PC-3 (cell line): ENCODE measurements at regions not wholly inside any gene's neighbourhood (a gene's known extent, or its start where the extent isn't known, plus 50 kb on each side); places are given as distances from the start of the nearest gene placed in this dataset.

Source experiments
- ATAC-seq: fragments of 200-7000 bp; cut with Tn5 transposase; 2 replicates; pipeline ENCODE4 v1.9.1; 2020; ENCODE audit warnings: mild to moderate bottlenecking, moderate library complexity
- BruUV-seq: library from RNA; stranded (reverse); fragments of 400-500 nt; replicated peaks from 2 replicates; lab custom pipeline; 2021; lab: Mats Ljungman, UMichigan
- CTCF ChIA-PET: fragments of 300-600 bp; sonication (Branson Sonifier 250); formaldehyde crosslinking; loops from one replicate; lab custom pipeline; 2022; ENCODE audit warnings: antibody characterized with exemption; lab: Charles Lee
- POLR2A ChIA-PET: fragments of 300-600 bp; sonication (Branson Sonifier 250); formaldehyde crosslinking; loops from one replicate; lab custom pipeline; 2022; ENCODE audit warnings: antibody characterized with exemption; ENCODE audit not compliant: unreplicated experiment; lab: Charles Lee
- DNase-seq: peaks from one replicate; pipeline ENCODE4 v3.0.0-alpha.2; 2015
- H2AFZ ChIP-seq: fragments of 300-600 bp; sonication (generic); 2 replicates; pipeline ENCODE4 v1.6.0; 2016; ENCODE audit warnings: antibody characterized with exemption, low read length
- H3F3A ChIP-seq: fragments of 300-600 bp; sonication (generic); one replicate; pipeline ENCODE4 v1.6.0; 2017; ENCODE audit warnings: antibody characterized with exemption, low read length, control low read depth, mild to moderate bottlenecking; ENCODE audit not compliant: unreplicated experiment
- H3K27ac ChIP-seq: fragments of 300-600 bp; sonication (generic); 2 replicates; pipeline ENCODE4 v1.5.1; 2016; ENCODE audit warnings: mild to moderate bottlenecking, low read length
- H3K27me3 ChIP-seq: fragments of 300-600 bp; sonication (generic); 2 replicates; pipeline ENCODE4 v1.6.1; 2016; ENCODE audit warnings: low read length, mixed read lengths
- H3K36me3 ChIP-seq: fragments of 300-600 bp; sonication (generic); 2 replicates; pipeline ENCODE4 v1.6.1; 2016; ENCODE audit warnings: low read depth, mixed run types, low read length, mixed read lengths
- H3K4me1 ChIP-seq: fragments of 300-600 bp; sonication (generic); 2 replicates; pipeline ENCODE4 v1.5.1; 2016; ENCODE audit warnings: low read length; ENCODE audit not compliant: insufficient read depth
- H3K4me2 ChIP-seq: fragments of 300-600 bp; sonication (generic); 2 replicates; pipeline ENCODE4 v1.6.0; 2016; ENCODE audit warnings: low read length
- H3K4me3 ChIP-seq: fragments of 300-600 bp; sonication (generic); 2 replicates; pipeline ENCODE4 v1.5.1; 2016; ENCODE audit warnings: mild to moderate bottlenecking, low read length, mixed read lengths
- H3K79me2 ChIP-seq: fragments of 300-600 bp; sonication (generic); 2 replicates; pipeline ENCODE4 v1.6.1; 2017; ENCODE audit warnings: low read length, mixed read lengths
- H3K9ac ChIP-seq: fragments of 300-600 bp; sonication (generic); 2 replicates; pipeline ENCODE4 v1.6.0; 2016; ENCODE audit warnings: mild to moderate bottlenecking, low read length
- H3K9me2 ChIP-seq: fragments of 300-600 bp; sonication (generic); replicated peaks from 2 replicates; pipeline ENCODE4 v1.6.1; 2016; ENCODE audit warnings: mixed run types, low read length, mixed read lengths
- H3K9me3 ChIP-seq: fragments of 300-600 bp; sonication (generic); 2 replicates; pipeline ENCODE4 v1.6.1; 2016; ENCODE audit warnings: low read length, mixed read lengths
- H4K20me1 ChIP-seq: fragments of 300-600 bp; sonication (generic); 2 replicates; pipeline ENCODE4 v1.6.1; 2016; ENCODE audit warnings: low read length, mixed read lengths
- CTCF ChIP-seq: fragments of 300-600 bp; sonication (generic); conservative IDR thresholded peaks from 2 replicates; pipeline ENCODE4 v1.5.1; 2017; ENCODE audit warnings: antibody characterized with exemption, low read depth, mild to moderate bottlenecking, low read length
- EZH2 ChIP-seq: fragments of 300-600 bp; sonication (generic); IDR thresholded peaks from one replicate; pipeline ENCODE4 v1.6.1; 2017; ENCODE audit warnings: antibody characterized with exemption, mild to moderate bottlenecking, low read length; ENCODE audit not compliant: unreplicated experiment
- EZH2phosphoT487 ChIP-seq: fragments of 300-600 bp; sonication (generic); IDR thresholded peaks from 2 replicates; pipeline ENCODE4 v1.6.1; 2018; ENCODE audit warnings: mild to moderate bottlenecking, antibody characterized with exemption, low read length, borderline replicate concordance
- intact Hi-C: fragments of 100-400 bp; cut with micrococcal nuclease; formaldehyde crosslinking; loops from 2 replicates; pipeline ENCODE4 v1.9.0; 2023

GRCh38 chr22:27580311-27580897 is 221.2 kb downstream of the MN1 start:
- Histone ChIP-seq H4K20me1 (no peaks in the 10 kb centered on the region), H3K79me2 (no peaks in the 10 kb centered on the region), H3K4me3 (no peak overlapping the region), H3K4me2 (no peak overlapping the region), H3K9ac (no peak overlapping the region), H3K27ac (no peak overlapping the region), H3K36me3 (no peaks in the 10 kb centered on the region), H3K9me2 (no peaks in the 10 kb centered on the region), H3K4me1 (peaks cover 13% of the 10 kb centered on the region), H2AFZ (no peak overlapping the region), H3K27me3 (no peaks in the 10 kb centered on the region), H3K9me3 (no peaks in the 10 kb centered on the region), H3F3A (no peaks in the 10 kb centered on the region)
- intact Hi-C loops: no loop called here
- DNase-seq: no peak
- CTCF ChIA-PET: no interaction called here
- BruUV-seq: no TSS peak
- POLR2A ChIA-PET: no interaction called here
- no peak for TF ChIP-seq EZH2
- TF ChIP-seq CTCF: no peak
- ATAC-seq: no peak

- POLR2A ChIA-PET: no interaction called here
Measured at GRCh38 chr22:27581236-27581635, 220.3 kb downstream of the MN1 start.

GRCh38 chr22:27581688-27582087 is 219.9 kb downstream of the MN1 start:
- POLR2A ChIA-PET: no interaction called here
- peaks cover 18% of the 10 kb centered on the region for H3K4me1 ChIP-seq
- H3K27me3 ChIP-seq: no peaks in the 10 kb centered on the region
- no peak overlapping the region for H3K27ac ChIP-seq
- H3K4me2 ChIP-seq: no peak overlapping the region
- no peaks in the 10 kb centered on the region for H3K79me2 ChIP-seq
- no peaks in the 10 kb centered on the region for H3K36me3 ChIP-seq
- intact Hi-C loops: no loop called here
- H4K20me1 ChIP-seq: no peaks in the 10 kb centered on the region
- no peak overlapping the region for H2AFZ ChIP-seq
- CTCF ChIA-PET: no interaction called here
- H3K9ac ChIP-seq: no peak overlapping the region
- H3K4me3 ChIP-seq: no peak overlapping the region
- no peak for TF ChIP-seq EZH2
- no peak for TF ChIP-seq CTCF
- no peak for TF ChIP-seq EZH2phosphoT487
- no peaks in the 10 kb centered on the region for H3K9me2 ChIP-seq
- BruUV-seq: no TSS peak
- DNase-seq (no peak), ATAC-seq (no peak)
- H3K9me3 ChIP-seq: no peaks in the 10 kb centered on the region
- H3F3A ChIP-seq: no peaks in the 10 kb centered on the region

More at GRCh38 chr22:27581236-27581635, 220.3 kb downstream of the MN1 start:
- H3K4me1 ChIP-seq: peaks cover 18% of the 10 kb centered on the region
- TF ChIP-seq CTCF (no peak), EZH2phosphoT487 (no peak), EZH2 (no peak)
- H3K9me3 ChIP-seq: no peaks in the 10 kb centered on the region
- H3F3A ChIP-seq: no peaks in the 10 kb centered on the region
- no peak for DNase-seq
- no peak overlapping the region for H2AFZ ChIP-seq
- no peak overlapping the region for H3K4me2 ChIP-seq
- H3K27me3 ChIP-seq: no peaks in the 10 kb centered on the region
- H3K9ac ChIP-seq: no peak overlapping the region
- intact Hi-C loops: no loop called here
- no peak overlapping the region for H3K4me3 ChIP-seq
- H3K79me2 ChIP-seq: no peaks in the 10 kb centered on the region
- CTCF ChIA-PET: no interaction called here
- H3K36me3 ChIP-seq: no peaks in the 10 kb centered on the region
- no peaks in the 10 kb centered on the region for H4K20me1 ChIP-seq
- no TSS peak for BruUV-seq
- H3K9me2 ChIP-seq: no peaks in the 10 kb centered on the region
- no peak overlapping the region for H3K27ac ChIP-seq
- no peak for ATAC-seq
